ENCODE measurements at regions not wholly inside any gene's neighbourhood (a gene's known extent, or its start where the extent isn't known, plus 50 kb on each side); places are given as distances from the start of the nearest gene placed in this dataset.

DNA sequence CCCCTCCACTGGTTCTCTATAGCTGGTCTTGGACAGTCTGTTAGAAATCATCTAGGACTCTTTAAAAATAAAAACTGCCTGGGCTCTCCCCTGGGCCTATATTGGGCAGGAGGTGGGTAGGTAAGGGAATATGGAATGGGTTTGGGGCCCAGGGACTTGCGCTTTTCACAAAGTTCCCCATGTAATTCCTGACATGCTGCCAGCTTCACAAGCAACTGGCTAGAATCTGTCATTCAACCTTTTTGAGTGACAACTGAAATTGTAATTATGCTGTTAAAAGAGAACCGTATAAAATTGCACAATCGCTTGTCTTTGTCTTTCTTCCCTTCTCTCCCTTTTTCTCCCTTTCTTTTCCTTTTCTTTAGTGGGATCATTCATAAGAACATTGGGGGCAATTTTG, 603.1 kb downstream of the EBF1 start:
- no peak for TF ChIP-seq RFX5 (IDR thresholded peaks at IDR 0.05; ENCODE audit: low read depth, low read length)
- TF ChIP-seq, protein P1, sequence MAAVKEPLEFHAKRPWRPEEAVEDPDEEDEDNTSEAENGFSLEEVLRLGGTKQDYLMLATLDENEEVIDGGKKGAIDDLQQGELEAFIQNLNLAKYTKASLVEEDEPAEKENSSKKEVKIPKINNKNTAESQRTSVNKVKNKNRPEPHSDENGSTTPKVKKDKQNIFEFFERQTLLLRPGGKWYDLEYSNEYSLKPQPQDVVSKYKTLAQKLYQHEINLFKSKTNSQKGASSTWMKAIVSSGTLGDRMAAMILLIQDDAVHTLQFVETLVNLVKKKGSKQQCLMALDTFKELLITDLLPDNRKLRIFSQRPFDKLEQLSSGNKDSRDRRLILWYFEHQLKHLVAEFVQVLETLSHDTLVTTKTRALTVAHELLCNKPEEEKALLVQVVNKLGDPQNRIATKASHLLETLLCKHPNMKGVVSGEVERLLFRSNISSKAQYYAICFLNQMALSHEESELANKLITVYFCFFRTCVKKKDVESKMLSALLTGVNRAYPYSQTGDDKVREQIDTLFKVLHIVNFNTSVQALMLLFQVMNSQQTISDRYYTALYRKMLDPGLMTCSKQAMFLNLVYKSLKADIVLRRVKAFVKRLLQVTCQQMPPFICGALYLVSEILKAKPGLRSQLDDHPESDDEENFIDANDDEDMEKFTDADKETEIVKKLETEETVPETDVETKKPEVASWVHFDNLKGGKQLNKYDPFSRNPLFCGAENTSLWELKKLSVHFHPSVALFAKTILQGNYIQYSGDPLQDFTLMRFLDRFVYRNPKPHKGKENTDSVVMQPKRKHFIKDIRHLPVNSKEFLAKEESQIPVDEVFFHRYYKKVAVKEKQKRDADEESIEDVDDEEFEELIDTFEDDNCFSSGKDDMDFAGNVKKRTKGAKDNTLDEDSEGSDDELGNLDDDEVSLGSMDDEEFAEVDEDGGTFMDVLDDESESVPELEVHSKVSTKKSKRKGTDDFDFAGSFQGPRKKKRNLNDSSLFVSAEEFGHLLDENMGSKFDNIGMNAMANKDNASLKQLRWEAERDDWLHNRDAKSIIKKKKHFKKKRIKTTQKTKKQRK (IDR thresholded peaks at IDR 0.05; ENCODE audit: low read depth, low read length) = no peak
- TF ChIP-seq EZH2 (IDR thresholded peaks at IDR 0.05; ENCODE audit: borderline replicate concordance, control insufficient read depth, low read depth, low read length) = no peak
- TF ChIP-seq EP300 (IDR thresholded peaks at IDR 0.05; ENCODE audit: borderline replicate concordance in 1 of 2, control insufficient read depth in 1 of 2, low read depth in 2 of 2, low read length in 2 of 2) = no peak
- no peak for TF ChIP-seq FOS (IDR thresholded peaks at IDR 0.05; ENCODE audit: borderline replicate concordance, extremely low read depth, insufficient read length)
- no peak for TF ChIP-seq DPF2 (IDR thresholded peaks at IDR 0.05)
- TF ChIP-seq, protein P2, sequence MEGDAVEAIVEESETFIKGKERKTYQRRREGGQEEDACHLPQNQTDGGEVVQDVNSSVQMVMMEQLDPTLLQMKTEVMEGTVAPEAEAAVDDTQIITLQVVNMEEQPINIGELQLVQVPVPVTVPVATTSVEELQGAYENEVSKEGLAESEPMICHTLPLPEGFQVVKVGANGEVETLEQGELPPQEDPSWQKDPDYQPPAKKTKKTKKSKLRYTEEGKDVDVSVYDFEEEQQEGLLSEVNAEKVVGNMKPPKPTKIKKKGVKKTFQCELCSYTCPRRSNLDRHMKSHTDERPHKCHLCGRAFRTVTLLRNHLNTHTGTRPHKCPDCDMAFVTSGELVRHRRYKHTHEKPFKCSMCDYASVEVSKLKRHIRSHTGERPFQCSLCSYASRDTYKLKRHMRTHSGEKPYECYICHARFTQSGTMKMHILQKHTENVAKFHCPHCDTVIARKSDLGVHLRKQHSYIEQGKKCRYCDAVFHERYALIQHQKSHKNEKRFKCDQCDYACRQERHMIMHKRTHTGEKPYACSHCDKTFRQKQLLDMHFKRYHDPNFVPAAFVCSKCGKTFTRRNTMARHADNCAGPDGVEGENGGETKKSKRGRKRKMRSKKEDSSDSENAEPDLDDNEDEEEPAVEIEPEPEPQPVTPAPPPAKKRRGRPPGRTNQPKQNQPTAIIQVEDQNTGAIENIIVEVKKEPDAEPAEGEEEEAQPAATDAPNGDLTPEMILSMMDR (IDR thresholded peaks at IDR 0.05 in 2 of 3, conservative IDR thresholded peaks at IDR 0.05 in 1 of 3; ENCODE audit: control insufficient read depth in 2 of 3, extremely low read depth in 1 of 3, insufficient read depth in 1 of 3, low read depth in 3 of 3, low read length in 3 of 3) = no peak
- no peak for TF ChIP-seq JUND (IDR thresholded peaks at IDR 0.05; ENCODE audit: low read depth, low read length)
- no peak for TF ChIP-seq SPI1 (IDR thresholded peaks at IDR 0.05; ENCODE audit: borderline replicate concordance, insufficient read depth, low read depth, low read length)
- no peak for TF ChIP-seq TAF1 (IDR thresholded peaks at IDR 0.05; ENCODE audit: borderline replicate concordance, low read depth, low read length)
- TF ChIP-seq CHD1 (IDR thresholded peaks at IDR 0.05; ENCODE audit: low read depth, low read length) = no peak
- TF ChIP-seq, protein P3, sequence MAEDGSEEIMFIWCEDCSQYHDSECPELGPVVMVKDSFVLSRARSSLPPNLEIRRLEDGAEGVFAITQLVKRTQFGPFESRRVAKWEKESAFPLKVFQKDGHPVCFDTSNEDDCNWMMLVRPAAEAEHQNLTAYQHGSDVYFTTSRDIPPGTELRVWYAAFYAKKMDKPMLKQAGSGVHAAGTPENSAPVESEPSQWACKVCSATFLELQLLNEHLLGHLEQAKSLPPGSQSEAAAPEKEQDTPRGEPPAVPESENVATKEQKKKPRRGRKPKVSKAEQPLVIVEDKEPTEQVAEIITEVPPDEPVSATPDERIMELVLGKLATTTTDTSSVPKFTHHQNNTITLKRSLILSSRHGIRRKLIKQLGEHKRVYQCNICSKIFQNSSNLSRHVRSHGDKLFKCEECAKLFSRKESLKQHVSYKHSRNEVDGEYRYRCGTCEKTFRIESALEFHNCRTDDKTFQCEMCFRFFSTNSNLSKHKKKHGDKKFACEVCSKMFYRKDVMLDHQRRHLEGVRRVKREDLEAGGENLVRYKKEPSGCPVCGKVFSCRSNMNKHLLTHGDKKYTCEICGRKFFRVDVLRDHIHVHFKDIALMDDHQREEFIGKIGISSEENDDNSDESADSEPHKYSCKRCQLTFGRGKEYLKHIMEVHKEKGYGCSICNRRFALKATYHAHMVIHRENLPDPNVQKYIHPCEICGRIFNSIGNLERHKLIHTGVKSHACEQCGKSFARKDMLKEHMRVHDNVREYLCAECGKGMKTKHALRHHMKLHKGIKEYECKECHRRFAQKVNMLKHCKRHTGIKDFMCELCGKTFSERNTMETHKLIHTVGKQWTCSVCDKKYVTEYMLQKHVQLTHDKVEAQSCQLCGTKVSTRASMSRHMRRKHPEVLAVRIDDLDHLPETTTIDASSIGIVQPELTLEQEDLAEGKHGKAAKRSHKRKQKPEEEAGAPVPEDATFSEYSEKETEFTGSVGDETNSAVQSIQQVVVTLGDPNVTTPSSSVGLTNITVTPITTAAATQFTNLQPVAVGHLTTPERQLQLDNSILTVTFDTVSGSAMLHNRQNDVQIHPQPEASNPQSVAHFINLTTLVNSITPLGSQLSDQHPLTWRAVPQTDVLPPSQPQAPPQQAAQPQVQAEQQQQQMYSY (CRISPR knock-in tag; IDR thresholded peaks at IDR 0.05) = no peak
